ENCODE measurements at regions not wholly inside any gene's neighbourhood (a gene's known extent, or its start where the extent isn't known, plus 50 kb on each side); places are given as distances from the start of the nearest gene placed in this dataset.

DNA sequence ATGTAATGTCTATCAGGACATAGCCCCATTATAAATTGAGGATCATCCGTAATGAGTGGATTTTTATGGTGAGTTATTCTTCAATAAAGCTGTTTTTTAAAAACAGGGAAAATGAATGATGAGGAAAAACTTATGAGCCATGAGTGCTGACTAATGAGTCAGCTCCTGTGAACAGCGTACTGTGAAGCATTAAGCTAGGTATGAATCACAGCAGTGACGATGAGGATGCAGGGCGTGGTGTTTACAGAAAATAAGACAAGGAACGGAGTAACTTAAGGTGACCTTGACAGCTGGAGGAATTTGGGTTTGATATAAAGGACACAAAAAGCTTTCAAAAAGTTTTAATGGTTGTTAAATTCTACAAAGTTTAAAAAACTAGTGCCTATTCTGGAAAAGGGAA lies 96.3 kb downstream of the FOXF2 start:
- no peak overlapping the region for H3K27ac ChIP-seq (ENCODE audit: low read length)

DNA sequence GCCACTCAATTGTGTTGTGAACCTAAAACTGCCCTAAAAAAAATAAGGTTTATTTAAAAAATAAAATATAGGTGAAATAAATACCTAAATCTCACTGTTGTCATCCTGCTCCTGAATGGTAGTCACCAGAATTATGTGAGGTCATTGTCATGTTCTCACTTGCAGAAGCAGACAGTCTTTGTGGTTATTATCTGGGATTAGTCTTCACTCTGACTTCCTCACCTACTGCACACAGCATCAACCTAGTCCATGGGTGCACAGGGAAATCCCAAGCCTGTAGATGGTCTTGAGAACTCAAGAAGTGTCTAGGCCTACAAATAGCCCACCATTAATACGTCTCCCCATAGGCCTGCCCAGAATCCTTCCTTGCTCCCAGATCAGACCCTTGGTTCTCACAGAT lies 97.0 kb downstream of the FOXF2 start:
- Histone ChIP-seq H3K27me3 (ENCODE audit: low read depth, low read length) (no peaks in the 10 kb centered on the region), H3K4me1 (ENCODE audit: control insufficient read depth in 1 of 2, insufficient read depth in 2 of 2, low read length in 2 of 2) (no peaks in the 10 kb centered on the region), H3K27ac (ENCODE audit: low read length) (no peak overlapping the region), H3K4me3 (ENCODE audit: low read depth in 1 of 2, low read length in 2 of 2) (no peak overlapping the region), H3K9me3 (ENCODE audit: control insufficient read depth in 1 of 2, low read length in 2 of 2) (no peaks in the 10 kb centered on the region), H3K36me3 (ENCODE audit: control insufficient read depth in 1 of 2, insufficient read depth in 2 of 2, low read length in 2 of 2) (no peaks in the 10 kb centered on the region)

More for the DNA sequence above, 96.3 kb downstream of the FOXF2 start:
- Histone ChIP-seq H3K4me1 (ENCODE audit: control insufficient read depth in 1 of 2, insufficient read depth in 2 of 2, low read length in 2 of 2) (no peaks in the 10 kb centered on the region), H3K27me3 (ENCODE audit: low read depth, low read length) (no peaks in the 10 kb centered on the region), H3K4me3 (ENCODE audit: low read depth in 1 of 2, low read length in 2 of 2) (no peak overlapping the region), H3K36me3 (ENCODE audit: control insufficient read depth in 1 of 2, insufficient read depth in 2 of 2, low read length in 2 of 2) (no peaks in the 10 kb centered on the region), H3K9me3 (ENCODE audit: control insufficient read depth in 1 of 2, low read length in 2 of 2) (no peaks in the 10 kb centered on the region)

DNA sequence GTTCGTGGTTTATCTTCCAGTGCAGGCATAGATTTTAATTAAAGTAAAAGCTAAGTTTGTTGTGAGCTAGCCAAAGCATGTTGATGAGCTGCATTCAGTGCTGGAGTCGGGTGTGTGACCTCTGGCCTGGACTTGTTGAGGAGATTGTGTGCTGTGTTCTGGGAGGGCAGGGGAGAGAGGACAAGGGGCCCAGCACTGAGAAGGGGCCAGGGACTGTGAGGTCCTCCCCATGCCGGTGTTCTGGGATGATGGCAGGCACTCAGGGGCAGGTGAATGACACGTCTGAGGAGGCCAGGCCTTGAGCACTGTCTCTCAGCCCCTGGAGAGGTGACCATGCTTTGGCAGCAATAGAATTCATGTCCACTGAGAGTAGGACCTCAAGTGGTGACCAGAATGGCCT lies 97.9 kb downstream of the FOXF2 start:
- Histone ChIP-seq H3K36me3 (ENCODE audit: control insufficient read depth in 1 of 2, insufficient read depth in 2 of 2, low read length in 2 of 2) (no peaks in the 10 kb centered on the region), H3K9me3 (ENCODE audit: control insufficient read depth in 1 of 2, low read length in 2 of 2) (no peaks in the 10 kb centered on the region), H3K27ac (ENCODE audit: low read length) (no peak overlapping the region), H3K27me3 (ENCODE audit: low read depth, low read length) (no peaks in the 10 kb centered on the region), H3K4me1 (ENCODE audit: control insufficient read depth in 1 of 2, insufficient read depth in 2 of 2, low read length in 2 of 2) (no peaks in the 10 kb centered on the region), H3K4me3 (ENCODE audit: low read depth in 1 of 2, low read length in 2 of 2) (no peak overlapping the region)

DNA sequence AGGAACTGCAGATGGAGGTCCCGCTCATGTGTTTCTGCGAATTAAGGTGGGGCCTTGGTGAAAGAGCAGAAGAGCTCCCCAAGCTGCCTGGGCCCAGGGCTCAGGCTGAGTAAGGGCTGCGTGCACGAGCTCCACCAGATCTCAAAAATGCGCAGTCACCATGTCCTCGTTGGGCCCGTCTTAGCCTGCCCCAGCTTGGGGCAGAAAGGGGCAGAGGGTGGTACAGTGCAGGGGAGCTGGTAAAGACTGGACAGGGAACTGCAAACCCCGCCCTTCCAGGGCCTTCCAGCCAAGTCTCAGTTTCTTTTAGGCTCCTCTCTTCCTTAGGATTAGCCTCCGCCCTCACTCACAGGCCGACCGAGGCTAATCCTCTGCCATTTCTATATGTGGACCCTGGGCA lies 101.6 kb downstream of the FOXF2 start:
- Histone ChIP-seq H3K4me1 (ENCODE audit: control insufficient read depth in 1 of 2, insufficient read depth in 2 of 2, low read length in 2 of 2) (no peaks in the 10 kb centered on the region), H3K27ac (ENCODE audit: low read length) (no peak overlapping the region), H3K36me3 (ENCODE audit: control insufficient read depth in 1 of 2, insufficient read depth in 2 of 2, low read length in 2 of 2) (no peaks in the 10 kb centered on the region), H3K4me3 (ENCODE audit: low read depth in 1 of 2, low read length in 2 of 2) (no peak overlapping the region), H3K9me3 (ENCODE audit: control insufficient read depth in 1 of 2, low read length in 2 of 2) (peaks cover 0 to 4% of the 10 kb centered on the region in 2 donors), H3K27me3 (ENCODE audit: low read depth, low read length) (no peaks in the 10 kb centered on the region)

DNA sequence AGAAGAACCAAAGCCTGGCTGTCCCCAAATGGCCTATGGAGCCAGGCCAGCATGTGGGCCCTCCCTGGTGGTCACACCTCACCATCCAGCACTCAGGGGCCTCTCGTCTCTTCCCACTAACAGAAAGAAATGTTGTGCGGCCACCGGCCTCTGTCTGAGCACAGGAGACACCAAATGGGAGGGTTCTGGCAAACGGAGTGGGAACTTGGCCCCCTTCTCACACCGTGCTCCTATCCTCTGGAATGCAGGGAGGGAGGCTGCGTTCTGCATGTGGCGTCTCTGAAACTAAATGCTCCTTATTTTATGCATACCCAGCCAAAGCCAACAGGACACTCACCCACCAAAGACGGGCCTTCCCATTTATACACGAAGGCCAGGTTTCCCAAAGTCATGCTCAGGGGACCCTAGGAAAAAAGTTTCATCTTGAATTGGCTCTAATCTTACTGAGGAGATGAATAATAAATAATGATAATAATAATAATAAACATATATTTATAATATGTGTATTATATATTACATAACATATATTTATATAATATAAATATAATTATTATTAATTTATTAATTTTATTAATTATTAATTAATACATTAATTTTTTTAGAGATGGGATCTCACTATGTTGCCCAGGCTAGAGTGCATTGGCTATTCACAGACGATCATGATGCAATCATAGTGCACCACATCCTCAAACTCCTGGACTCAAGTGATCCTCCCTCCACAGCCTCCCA lies 102.4 kb downstream of the FOXF2 start:
- Histone ChIP-seq H3K27me3 (ENCODE audit: low read depth, low read length) (no peaks in the 10 kb centered on the region), H3K27ac (ENCODE audit: low read length) (no peak overlapping the region), H3K4me1 (ENCODE audit: control insufficient read depth in 1 of 2, insufficient read depth in 2 of 2, low read length in 2 of 2) (no peaks in the 10 kb centered on the region), H3K9me3 (ENCODE audit: control insufficient read depth in 1 of 2, low read length in 2 of 2) (peaks cover 0 to 5% of the 10 kb centered on the region in 2 donors), H3K36me3 (ENCODE audit: control insufficient read depth in 1 of 2, insufficient read depth in 2 of 2, low read length in 2 of 2) (no peaks in the 10 kb centered on the region), H3K4me3 (ENCODE audit: low read depth in 1 of 2, low read length in 2 of 2) (no peak overlapping the region)

DNA sequence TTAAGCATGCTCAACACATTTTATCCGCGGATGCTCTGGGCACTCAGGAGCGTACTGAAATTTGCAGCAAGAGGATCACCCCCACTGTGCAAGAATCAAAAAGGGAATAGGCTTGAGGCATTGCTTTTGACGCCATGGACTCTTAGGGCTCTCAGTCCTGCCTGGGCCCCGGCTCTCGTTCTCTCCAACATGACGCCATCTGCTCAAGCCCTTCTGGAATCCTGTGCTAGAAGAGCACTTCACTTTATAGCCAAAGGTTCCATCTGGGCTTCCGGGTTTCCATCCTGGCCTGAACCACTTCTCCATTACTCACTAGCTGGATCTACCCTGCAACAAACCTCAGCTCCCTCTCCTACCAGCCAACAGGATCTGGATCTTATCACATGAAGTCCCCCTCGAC lies 105.3 kb downstream of the FOXF2 start:
- Histone ChIP-seq H3K27ac (ENCODE audit: low read length) (no peak overlapping the region), H3K36me3 (ENCODE audit: control insufficient read depth in 1 of 2, insufficient read depth in 2 of 2, low read length in 2 of 2) (no peaks in the 10 kb centered on the region), H3K27me3 (ENCODE audit: low read depth, low read length) (no peaks in the 10 kb centered on the region), H3K4me3 (ENCODE audit: low read depth in 1 of 2, low read length in 2 of 2) (no peak overlapping the region), H3K9me3 (ENCODE audit: control insufficient read depth in 1 of 2, low read length in 2 of 2) (peaks cover 0 to 5% of the 10 kb centered on the region in 2 donors), H3K4me1 (ENCODE audit: control insufficient read depth in 1 of 2, insufficient read depth in 2 of 2, low read length in 2 of 2) (peaks cover 0 to 22% of the 10 kb centered on the region in 2 donors)

DNA sequence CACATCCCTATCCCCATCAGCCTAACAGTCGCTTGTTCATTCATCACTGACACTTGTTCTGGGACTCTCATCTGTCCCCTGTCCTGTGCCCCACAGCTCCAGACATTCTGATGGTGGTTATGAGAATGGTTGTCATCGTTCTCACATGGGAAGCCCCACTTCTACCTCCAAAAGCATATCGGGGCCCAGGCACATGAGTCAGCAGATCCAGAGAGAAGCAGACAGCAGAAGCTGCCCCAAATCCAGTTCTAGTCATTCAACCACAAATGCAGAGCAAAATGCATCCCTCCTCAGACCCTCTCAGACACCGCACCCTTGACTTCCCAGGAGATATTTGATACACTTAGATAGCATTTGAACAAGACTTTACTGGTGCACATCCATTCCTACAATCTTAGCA lies 106.0 kb downstream of the FOXF2 start:
- no peak overlapping the region for H3K27ac ChIP-seq (ENCODE audit: low read length)
- no peak overlapping the region for H3K4me3 ChIP-seq (ENCODE audit: low read depth in 1 of 2, low read length in 2 of 2)
- H3K27me3 ChIP-seq (ENCODE audit: low read depth, low read length) = no peaks in the 10 kb centered on the region
- no peaks in the 10 kb centered on the region for H3K36me3 ChIP-seq (ENCODE audit: control insufficient read depth in 1 of 2, insufficient read depth in 2 of 2, low read length in 2 of 2)
- H3K9me3 ChIP-seq (ENCODE audit: control insufficient read depth in 1 of 2, low read length in 2 of 2) = peaks cover 0 to 5% of the 10 kb centered on the region in 2 donors
- H3K4me1 ChIP-seq (ENCODE audit: control insufficient read depth in 1 of 2, insufficient read depth in 2 of 2, low read length in 2 of 2) = peaks cover 0 to 22% of the 10 kb centered on the region in 2 donors

DNA sequence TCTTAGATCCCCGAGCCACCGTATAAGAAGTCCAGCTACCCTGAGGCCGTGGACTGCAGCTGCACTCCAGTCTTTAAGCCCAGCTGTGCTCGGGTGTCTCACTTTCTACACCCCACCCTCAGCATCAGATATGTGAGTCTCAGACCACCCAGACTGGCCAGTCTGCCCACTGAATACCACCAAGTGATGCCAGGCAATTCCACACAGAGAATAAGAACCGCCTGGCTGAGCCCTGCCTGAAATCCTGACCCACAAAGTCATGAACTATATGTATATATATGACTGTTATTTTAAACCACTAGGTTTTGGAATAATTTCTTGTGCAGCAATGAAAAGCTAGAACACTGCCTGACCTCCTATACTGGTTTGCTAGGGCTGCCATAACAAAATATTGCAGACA lies 106.7 kb downstream of the FOXF2 start:
- no peak overlapping the region for H3K27ac ChIP-seq (ENCODE audit: low read length)
- peak overlapping the region in 1 of 2 donors; percentile 11 for H3K4me3 ChIP-seq (ENCODE audit: low read depth in 1 of 2, low read length in 2 of 2)
- no peaks in the 10 kb centered on the region for H3K27me3 ChIP-seq (ENCODE audit: low read depth, low read length)
- H3K9me3 ChIP-seq (ENCODE audit: control insufficient read depth in 1 of 2, low read length in 2 of 2) = peaks cover 0 to 5% of the 10 kb centered on the region in 2 donors
- H3K36me3 ChIP-seq (ENCODE audit: control insufficient read depth in 1 of 2, insufficient read depth in 2 of 2, low read length in 2 of 2) = no peaks in the 10 kb centered on the region
- peaks cover 0 to 22% of the 10 kb centered on the region in 2 donors for H3K4me1 ChIP-seq (ENCODE audit: control insufficient read depth in 1 of 2, insufficient read depth in 2 of 2, low read length in 2 of 2)

DNA sequence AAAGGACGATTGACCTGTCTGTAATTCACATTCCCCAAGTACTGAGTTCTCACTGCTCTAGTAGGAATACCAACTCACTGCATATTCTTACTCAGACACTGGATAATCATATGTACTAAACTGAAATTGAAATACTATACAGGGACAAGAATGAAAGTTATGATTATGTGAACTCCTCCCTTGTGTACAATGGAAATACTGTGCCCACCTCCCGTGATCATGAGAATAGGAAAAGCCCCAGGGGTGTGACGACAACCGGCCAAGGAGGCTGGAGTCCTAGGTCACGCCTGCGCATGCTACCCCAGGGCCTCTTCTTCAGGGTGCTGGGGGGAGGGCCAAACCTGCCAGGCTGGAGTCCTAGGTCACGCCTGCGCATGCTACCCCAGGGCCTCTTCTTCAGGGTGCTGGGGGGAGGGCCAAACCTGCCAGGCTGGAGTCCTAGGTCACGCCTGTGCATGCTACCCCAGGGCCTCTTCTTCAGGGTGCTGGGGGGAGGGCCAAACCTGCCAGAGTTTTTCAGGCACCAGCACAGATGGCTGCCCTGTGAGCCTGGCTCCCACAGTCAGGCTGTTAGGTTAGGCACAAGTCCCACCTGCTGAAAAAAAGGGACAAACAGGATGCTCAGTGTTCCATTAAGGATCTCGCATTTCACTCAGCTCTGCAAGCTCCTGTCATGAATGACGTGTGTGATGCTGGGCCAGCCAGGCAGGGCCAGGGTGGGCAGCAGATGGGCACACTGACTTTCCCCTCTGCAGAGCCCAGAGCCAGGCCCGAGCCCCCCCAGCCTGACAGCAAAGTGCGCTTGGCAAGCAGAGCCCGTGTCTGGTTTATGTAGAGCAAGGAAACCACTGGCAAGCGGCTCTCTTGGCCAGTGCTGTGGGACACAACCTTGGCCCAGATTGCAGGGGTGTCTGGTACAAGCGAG lies 107.7 kb downstream of the FOXF2 start:
- H3K9me3 ChIP-seq (ENCODE audit: control insufficient read depth in 1 of 2, low read length in 2 of 2) = peaks cover 0 to 5% of the 10 kb centered on the region in 2 donors
- no peak overlapping the region for H3K27ac ChIP-seq (ENCODE audit: low read length)
- no peaks in the 10 kb centered on the region for H3K36me3 ChIP-seq (ENCODE audit: control insufficient read depth in 1 of 2, insufficient read depth in 2 of 2, low read length in 2 of 2)
- peaks cover 0 to 22% of the 10 kb centered on the region in 2 donors for H3K4me1 ChIP-seq (ENCODE audit: control insufficient read depth in 1 of 2, insufficient read depth in 2 of 2, low read length in 2 of 2)
- no peaks in the 10 kb centered on the region for H3K27me3 ChIP-seq (ENCODE audit: low read depth, low read length)
- H3K4me3 ChIP-seq (ENCODE audit: low read depth in 1 of 2, low read length in 2 of 2) = no peak overlapping the region

DNA sequence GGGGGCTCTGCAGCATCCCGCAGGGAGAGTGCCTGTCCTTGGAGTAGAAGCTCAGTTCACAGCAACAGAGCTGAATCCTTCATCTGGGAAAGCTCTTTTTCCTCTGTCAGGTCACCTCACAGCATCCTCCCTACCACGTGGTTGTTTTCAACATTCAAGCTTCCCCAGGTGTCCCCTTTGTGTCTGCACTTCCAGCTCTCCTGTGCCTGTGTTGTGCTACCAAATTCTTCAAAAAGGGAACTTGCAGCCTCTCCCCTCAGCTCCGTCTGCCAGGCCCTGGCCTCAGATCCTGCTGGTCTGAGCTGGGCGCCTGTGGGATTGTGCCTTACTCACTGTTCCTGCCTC lies 108.4 kb downstream of the FOXF2 start:
- Histone ChIP-seq H3K27ac (ENCODE audit: low read length) (no peak overlapping the region), H3K27me3 (ENCODE audit: low read depth, low read length) (no peaks in the 10 kb centered on the region), H3K9me3 (ENCODE audit: control insufficient read depth in 1 of 2, low read length in 2 of 2) (peaks cover 0 to 5% of the 10 kb centered on the region in 2 donors), H3K36me3 (ENCODE audit: control insufficient read depth in 1 of 2, insufficient read depth in 2 of 2, low read length in 2 of 2) (no peaks in the 10 kb centered on the region), H3K4me1 (ENCODE audit: control insufficient read depth in 1 of 2, insufficient read depth in 2 of 2, low read length in 2 of 2) (peaks cover 0 to 22% of the 10 kb centered on the region in 2 donors), H3K4me3 (ENCODE audit: low read depth in 1 of 2, low read length in 2 of 2) (no peak overlapping the region)

DNA sequence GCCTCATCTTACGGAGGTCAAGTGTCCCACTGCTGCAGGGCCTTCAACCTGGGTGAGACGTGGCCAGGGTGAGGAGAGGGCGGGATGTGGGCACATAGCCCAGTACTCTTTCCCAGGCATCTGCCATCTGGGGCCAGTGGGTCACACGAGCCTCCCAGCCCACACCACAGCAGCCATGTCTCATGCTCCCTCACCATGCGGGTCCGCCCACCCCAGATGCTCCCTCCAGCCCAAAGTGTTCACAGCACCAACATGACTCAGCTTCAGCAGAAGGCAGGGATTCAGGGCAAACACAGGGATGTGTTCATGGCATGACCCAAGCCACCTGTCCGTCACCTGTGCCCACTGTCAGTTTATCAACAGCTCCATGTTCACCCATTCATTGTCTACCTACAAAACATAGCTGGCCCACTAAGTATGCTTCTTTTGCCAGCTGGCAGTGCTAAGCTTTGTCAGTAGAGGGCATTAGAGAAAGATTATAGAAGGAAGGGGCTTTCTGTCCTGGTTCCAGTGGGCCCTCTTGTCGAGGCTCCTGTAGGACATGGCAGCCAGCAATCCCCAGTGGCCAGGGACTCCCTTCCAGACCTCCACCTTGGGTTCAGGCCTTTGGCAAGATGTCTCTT lies 109.2 kb downstream of the FOXF2 start:
- Histone ChIP-seq H3K27me3 (ENCODE audit: low read depth, low read length) (no peaks in the 10 kb centered on the region), H3K36me3 (ENCODE audit: control insufficient read depth in 1 of 2, insufficient read depth in 2 of 2, low read length in 2 of 2) (no peaks in the 10 kb centered on the region), H3K4me3 (ENCODE audit: low read depth in 1 of 2, low read length in 2 of 2) (no peak overlapping the region), H3K4me1 (ENCODE audit: control insufficient read depth in 1 of 2, insufficient read depth in 2 of 2, low read length in 2 of 2) (peaks cover 0 to 22% of the 10 kb centered on the region in 2 donors), H3K27ac (ENCODE audit: low read length) (no peak overlapping the region), H3K9me3 (ENCODE audit: control insufficient read depth in 1 of 2, low read length in 2 of 2) (peaks cover 0 to 5% of the 10 kb centered on the region in 2 donors)

Data from muscle layer of duodenum (tissue), 2 donors.